WTC11 (cell line): ENCODE measurements at regions not wholly inside any gene's neighbourhood (a gene's known extent, or its start where the extent isn't known, plus 50 kb on each side); places are given as distances from the start of the nearest gene placed in this dataset.

Source experiments
- ZNF121 ChIP-seq: sonication (generic); formaldehyde crosslinking; IDR thresholded peaks from 2 replicates; pipeline ENCODE4 v1.8.0; 2023; ENCODE audit warnings: missing genetic modification reagents
- TF ChIP-seq, protein P1 (sequence below): fragments of 200-600 bp; IDR thresholded peaks from 2 replicates; pipeline ENCODE4 v1.8.0; 2022; ENCODE audit warnings: antibody characterized with exemption

DNA sequence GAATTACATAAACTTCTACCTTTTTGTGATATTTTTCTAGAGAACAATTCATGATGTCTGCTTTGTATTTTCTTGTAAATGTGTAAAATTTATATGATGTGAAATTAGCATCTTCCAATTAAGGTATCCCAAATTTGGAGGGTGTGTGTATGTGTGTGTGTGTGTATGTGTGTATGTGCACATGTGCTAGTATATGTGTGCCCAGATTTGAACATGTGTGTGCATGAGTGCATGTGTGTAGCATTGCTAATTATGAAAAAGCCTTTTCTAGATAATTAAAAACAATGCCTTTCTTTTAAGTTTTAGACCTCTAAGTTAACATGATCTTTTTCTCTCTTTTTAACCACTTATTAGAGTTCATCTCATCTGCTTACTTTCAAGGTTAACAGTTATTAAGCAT lies 208.0 kb upstream of the SPOPL start:
- TF ChIP-seq, protein P1, sequence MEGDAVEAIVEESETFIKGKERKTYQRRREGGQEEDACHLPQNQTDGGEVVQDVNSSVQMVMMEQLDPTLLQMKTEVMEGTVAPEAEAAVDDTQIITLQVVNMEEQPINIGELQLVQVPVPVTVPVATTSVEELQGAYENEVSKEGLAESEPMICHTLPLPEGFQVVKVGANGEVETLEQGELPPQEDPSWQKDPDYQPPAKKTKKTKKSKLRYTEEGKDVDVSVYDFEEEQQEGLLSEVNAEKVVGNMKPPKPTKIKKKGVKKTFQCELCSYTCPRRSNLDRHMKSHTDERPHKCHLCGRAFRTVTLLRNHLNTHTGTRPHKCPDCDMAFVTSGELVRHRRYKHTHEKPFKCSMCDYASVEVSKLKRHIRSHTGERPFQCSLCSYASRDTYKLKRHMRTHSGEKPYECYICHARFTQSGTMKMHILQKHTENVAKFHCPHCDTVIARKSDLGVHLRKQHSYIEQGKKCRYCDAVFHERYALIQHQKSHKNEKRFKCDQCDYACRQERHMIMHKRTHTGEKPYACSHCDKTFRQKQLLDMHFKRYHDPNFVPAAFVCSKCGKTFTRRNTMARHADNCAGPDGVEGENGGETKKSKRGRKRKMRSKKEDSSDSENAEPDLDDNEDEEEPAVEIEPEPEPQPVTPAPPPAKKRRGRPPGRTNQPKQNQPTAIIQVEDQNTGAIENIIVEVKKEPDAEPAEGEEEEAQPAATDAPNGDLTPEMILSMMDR, result no peak
- no peak for TF ChIP-seq ZNF121 (CRISPR knock-in tag)
